Stomach (tissue), 4 donors: ENCODE measurements at regions not wholly inside any gene's neighbourhood (a gene's known extent, or its start where the extent isn't known, plus 50 kb on each side); places are given as distances from the start of the nearest gene placed in this dataset.

ENCODE experiments used
- CTCF ChIP-seq, 7 experiments: fragments of 450-650 bp in 4 of 7; fragments of 200-600 bp in 3 of 7; sonication (generic) in 3 of 7; IDR thresholded peaks; one replicate each; pipeline ENCODE4 v1.5.1; 2016 to 2019; ENCODE audit warnings: antibody characterized with exemption in 7 of 7, control low read depth in 2 of 7, mild to moderate bottlenecking in 1 of 7
- EP300 ChIP-seq: sonication (generic); formaldehyde crosslinking; IDR thresholded peaks from one replicate; pipeline ENCODE4 v1.6.1; 2017; ENCODE audit warnings: antibody characterized with exemption
- POLR2A ChIP-seq, 4 donors: fragments of 450-650 bp; IDR thresholded peaks; one replicate each; pipeline ENCODE4 v1.6.1; 2016; ENCODE audit warnings: antibody characterized with exemption in 4 of 4, control low read depth in 2 of 4, mild to moderate bottlenecking in 1 of 4, moderate library complexity in 1 of 4
- POLR2AphosphoS5 ChIP-seq, 3 donors: sonication (generic); formaldehyde crosslinking; IDR thresholded peaks; one replicate each; pipeline ENCODE4 v1.6.1; 2016; ENCODE audit warnings: antibody characterized with exemption in 3 of 3

GRCh38 chr3:194773216-194773615 lies 87.5 kb downstream of the FAM43A start:
- TF ChIP-seq POLR2AphosphoS5 (IDR thresholded peaks at IDR 0.05) (peak in 1 of 3 donors; percentile 13), POLR2A (IDR thresholded peaks at IDR 0.05) (no peak), CTCF (IDR thresholded peaks at IDR 0.05) (no peak), EP300 (no peak)
